ENCODE measurements at regions not wholly inside any gene's neighbourhood (a gene's known extent, or its start where the extent isn't known, plus 50 kb on each side); places are given as distances from the start of the nearest gene placed in this dataset.

GRCh38 chr3:144350125-144350524 lies 378.5 kb downstream of the DIPK2A start:
- TF ChIP-seq POLR2AphosphoS5 (IDR thresholded peaks at IDR 0.05) (no peak), CTCF (IDR thresholded peaks at IDR 0.05) (no peak), POLR2A (IDR thresholded peaks at IDR 0.05) (no peak), EP300 (IDR thresholded peaks at IDR 0.05) (no peak)

Data from sigmoid colon (tissue), 4 donors.